H1 (cell line): ENCODE measurements at regions not wholly inside any gene's neighbourhood (a gene's known extent, or its start where the extent isn't known, plus 50 kb on each side); places are given as distances from the start of the nearest gene placed in this dataset.

ENCODE experiments used
- CREB1 ChIP-seq: IDR thresholded peaks from 2 replicates; pipeline ENCODE4 v1.6.1; 2012; ENCODE audit warnings: inconsistent platforms
- E2F6 ChIP-seq: IDR thresholded peaks from 2 replicates; pipeline ENCODE4 v1.6.1; 2012; ENCODE audit warnings: inconsistent platforms
- EP300 ChIP-seq, 2 experiments: IDR thresholded peaks; 1 replicate in 1 of 2; 2 replicates in 1 of 2; pipeline ENCODE4 v1.6.1; 2011 to 2012; ENCODE audit warnings: low read depth in 2 of 2, low read length in 2 of 2, mild to moderate bottlenecking in 2 of 2, borderline replicate concordance in 1 of 2, inconsistent platforms in 1 of 2, moderate library complexity in 1 of 2
- KDM4A ChIP-seq: IDR thresholded peaks from one replicate; pipeline ENCODE4 v1.7.1; 2012; ENCODE audit warnings: low read depth, mild to moderate bottlenecking, moderate library complexity, low read length, inconsistent platforms; ENCODE audit not compliant: severe bottlenecking
- NRF1 ChIP-seq: IDR thresholded peaks from 2 replicates; pipeline ENCODE4 v1.6.1; 2011; ENCODE audit warnings: mild to moderate bottlenecking, low read depth, low read length, improper control_type of control experiment
- RAD21 ChIP-seq, 2 experiments: IDR thresholded peaks in 1 of 2; conservative IDR thresholded peaks in 1 of 2; 2 replicates each; pipeline ENCODE4 v1.6.1; 2011; ENCODE audit warnings: low read depth in 2 of 2, low read length in 2 of 2, improper control_type of control experiment in 1 of 2, inconsistent platforms in 1 of 2, mild to moderate bottlenecking in 1 of 2, moderate library complexity in 1 of 2
- SIX5 ChIP-seq: IDR thresholded peaks from 2 replicates; pipeline ENCODE4 v1.6.1; 2011; ENCODE audit warnings: mild to moderate bottlenecking, low read depth, low read length
- TAF1 ChIP-seq: IDR thresholded peaks from 2 replicates; pipeline ENCODE4 v1.6.1; 2011; ENCODE audit warnings: mild to moderate bottlenecking, low read depth, low read length

DNA sequence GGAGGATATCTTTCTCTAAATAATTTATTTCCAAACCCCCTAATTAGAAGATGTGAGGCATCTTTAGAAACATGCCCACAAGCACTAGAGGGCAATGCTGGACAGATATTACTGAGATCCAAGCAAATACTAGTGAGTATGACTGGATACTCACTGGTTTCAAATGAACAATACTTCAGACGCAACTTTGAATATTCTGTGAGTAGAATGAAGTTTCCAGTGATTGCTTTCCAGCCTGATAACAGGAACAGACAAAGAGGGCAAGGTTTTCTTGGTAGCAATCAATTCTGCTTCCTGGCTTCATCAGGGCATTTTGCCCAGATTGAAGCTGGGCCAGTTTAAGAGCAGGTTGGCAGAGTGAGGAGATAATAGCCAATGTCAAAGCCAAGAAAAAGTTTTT lies 442.6 kb upstream of the PDZRN3 start (continued):
- TF ChIP-seq E2F6 (no peak), RAD21 (IDR thresholded peaks at IDR 0.05 in 1 of 2, conservative IDR thresholded peaks at IDR 0.05 in 1 of 2; ENCODE audit: low read depth in 2 of 2, low read length in 2 of 2) (peak; percentile 43 to 49), TAF1 (no peak), EP300 (IDR thresholded peaks at IDR 0.05; ENCODE audit: borderline replicate concordance in 1 of 2, low read depth in 2 of 2, low read length in 2 of 2) (no peak), NRF1 (no peak), SIX5 (no peak), KDM4A (no peak), CREB1 (no peak)
